ENCODE measurements at regions not wholly inside any gene's neighbourhood (a gene's known extent, or its start where the extent isn't known, plus 50 kb on each side); places are given as distances from the start of the nearest gene placed in this dataset.

DNA sequence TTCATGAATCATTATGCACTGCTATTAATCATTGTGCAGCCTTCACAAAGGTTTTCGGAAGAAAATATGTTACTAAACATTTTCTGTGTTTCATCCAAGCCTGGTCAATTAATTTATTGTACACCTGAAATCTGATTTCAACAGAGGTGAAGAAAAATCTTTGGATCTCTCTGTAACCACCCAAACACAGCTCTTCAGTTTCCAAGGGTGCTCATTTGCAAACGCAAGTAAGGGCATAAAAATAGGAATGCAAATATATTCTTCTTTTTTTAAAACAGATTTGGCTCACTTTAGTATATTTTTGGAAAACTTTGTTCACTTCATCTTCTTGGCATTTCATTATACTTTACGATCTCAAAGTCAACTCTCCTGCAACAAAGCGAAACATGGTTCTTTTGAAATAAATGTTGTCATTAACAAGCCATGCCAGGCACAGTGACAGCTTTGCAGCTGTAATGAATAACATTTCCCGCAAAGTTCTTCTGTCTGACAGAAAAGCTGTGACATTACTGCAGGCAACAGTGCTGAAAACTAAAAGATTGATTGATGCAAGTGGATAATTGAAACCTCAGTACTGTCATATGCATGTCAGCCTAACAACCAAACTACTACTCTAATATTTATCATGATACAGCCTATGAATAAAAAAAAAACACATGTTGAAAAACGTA lies 348.3 kb downstream of the FRK start:
- DNase-seq: no peak

DNA sequence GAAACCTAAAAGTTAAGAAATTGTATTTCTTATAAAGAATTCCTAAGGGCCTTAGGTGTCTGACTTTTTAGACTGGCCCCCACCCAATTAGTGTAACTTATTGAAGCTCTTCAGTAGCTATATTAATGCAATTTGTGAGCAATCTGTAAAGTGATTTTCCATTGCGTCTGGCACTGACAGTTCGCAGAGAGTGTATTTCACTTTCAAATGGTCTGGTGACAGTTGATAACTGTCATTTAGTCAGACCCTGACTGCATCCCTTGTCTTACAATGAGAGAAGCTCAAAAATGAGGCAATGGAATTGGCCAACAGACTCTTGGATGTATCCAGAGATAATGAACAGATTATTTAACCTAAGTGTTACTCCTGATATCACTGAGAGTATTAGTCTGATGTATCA lies 351.8 kb downstream of the FRK start:
- no peak for DNase-seq

DNA sequence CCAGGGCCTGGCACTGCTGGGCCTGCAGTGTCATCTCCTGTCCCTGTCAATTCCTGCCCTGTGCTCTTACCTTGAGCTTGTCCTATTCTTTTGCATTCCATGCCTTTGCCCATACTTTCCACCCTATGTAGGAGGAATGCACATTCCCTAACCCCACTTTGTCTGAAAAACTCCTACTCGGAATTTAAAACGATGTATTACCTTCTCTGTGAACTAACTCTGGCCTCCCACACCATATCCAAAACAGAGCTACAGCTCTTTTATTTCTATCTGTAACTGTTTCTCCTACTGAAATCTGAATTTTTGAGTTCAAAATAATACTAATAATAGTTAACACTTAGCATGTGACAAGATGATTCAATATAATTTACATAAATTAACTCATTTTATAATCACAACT lies 353.7 kb downstream of the FRK start:
- DNase-seq: no peak

DNA sequence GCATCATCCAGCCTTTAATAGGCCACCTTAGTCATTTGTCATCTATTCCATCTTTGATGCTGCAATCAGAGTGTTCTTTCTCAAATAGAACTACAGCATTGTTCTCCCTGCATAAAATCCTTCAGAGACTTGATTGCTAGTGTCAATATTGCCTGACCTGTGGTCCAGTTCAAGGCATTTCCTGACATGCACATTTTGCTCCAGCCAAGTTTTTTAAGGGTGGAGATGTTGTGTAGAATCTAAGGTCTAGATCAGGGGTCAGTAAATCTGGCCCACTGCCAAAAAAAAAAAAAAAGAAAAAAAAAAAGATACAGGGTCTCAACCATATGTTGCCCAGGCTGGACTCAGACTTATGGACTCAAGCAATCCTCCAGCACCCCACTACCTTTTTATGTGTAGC lies 354.4 kb downstream of the FRK start:
- no peak for DNase-seq

DNA sequence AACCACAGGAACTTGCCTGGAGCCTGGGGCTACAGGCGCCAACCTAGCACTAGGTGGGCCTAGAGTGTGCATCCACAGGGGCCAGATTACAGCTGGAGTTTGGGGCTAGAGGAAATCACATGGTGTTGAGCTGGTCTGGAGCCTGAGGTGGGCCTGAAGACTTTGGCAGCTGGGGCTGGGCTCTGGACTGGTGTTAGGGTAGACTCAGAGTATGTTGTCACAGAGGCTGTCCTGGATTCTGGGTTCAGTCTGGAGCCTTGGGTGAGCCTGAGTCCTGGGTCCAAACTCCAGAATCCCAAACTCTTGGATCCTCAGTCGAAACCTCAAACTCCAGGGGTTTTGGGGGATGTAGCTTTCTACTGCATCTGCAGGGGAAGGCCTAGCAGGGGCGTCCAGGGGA lies 356.7 kb downstream of the FRK start:
- DNase-seq: no peak

DNA sequence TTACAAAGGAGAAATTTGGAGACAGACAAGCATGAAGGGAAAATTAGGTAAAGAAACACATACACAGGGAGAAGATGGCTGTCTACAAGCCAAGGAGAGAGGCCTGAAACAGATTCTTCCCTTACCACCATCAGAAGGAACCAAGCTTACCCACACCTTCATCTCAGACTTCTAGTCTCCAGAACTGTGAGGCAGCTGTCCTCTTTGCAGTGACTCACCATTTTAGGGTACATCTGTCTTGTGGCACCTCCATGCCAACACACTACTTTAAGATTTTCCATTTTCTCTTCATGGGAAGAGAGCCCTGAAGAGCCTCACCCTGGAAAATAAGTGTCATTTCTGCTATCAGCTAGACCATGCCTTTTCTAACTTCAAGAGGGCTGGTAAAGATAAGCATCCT lies 369.3 kb downstream of the FRK start:
- DNase-seq: no peak

DNA sequence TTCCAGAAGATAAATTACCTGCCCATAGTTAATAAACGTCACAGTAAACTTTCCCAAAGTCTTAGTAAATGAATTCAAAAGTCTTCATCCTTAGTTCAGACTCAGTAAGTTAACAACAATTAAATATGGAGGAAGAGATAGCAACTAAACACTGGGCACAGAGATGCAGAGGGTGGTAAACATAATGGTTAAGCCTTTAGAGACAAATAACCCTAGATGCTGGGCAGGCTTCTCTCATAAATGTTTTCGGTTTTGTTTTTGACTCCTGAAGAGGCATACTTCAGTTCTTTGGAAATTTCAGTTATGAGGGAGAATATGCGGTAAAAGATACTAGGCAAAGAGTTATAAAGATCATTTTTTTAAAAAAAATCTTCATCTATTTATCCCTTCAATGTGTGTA lies 369.8 kb downstream of the FRK start:
- DNase-seq: no peak

DNA sequence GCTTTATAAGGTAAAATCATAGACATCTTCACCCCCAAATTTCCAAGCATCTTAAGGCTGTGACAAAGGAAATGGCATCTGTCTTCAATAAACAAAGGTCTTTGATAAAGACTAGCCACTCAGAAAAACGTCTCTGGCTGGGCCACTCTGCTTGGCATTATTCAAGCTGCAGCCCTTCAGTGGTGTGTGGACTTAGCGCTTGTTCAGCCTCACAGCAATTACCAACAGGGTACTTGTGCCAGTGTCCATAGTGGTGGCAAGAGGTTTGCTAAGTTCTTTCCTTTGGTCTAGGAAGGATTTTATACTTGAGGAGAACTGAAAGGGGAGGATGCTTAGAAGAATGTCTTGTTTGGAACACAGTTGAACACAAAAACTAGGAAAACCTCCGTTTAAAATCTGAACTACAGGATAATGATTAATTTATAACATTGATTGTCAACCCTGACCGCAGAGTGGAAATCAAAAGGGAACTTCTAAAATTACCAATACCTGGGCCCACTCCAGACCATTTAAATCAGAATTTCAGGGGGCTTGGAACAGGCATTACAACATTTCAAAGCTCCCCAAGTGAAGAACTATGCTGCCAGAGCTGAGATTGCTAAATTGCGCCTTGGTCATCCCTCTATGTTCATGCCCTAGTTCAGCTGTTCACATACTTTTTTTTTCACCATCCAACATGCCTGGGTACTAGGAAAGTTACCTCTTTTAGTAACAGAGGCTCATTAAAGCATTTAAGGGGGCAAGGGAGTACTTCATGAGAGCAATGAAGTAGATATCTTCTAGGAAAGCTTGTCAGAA lies 378.5 kb downstream of the FRK start:
- DNase-seq: no peak

DNA sequence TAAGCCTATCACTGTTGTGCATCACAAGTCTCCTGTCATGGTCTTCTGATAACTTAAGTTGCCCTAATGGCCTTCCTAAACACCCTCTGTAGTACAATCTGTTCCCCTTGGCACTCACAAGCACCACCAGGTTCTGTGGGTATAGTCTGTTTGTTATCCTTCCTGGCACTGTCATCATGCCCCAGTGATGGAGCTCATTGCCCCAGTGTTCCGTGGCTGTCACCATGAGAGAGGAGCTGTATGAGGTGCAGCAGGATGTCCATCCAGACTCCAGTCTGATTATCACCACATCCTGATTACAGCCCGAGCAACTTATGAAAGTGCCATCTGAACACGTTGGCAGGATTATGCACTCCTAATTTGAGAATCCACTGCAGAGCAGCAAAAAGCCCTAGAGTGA lies 380.1 kb downstream of the FRK start:
- DNase-seq: no peak

DNA sequence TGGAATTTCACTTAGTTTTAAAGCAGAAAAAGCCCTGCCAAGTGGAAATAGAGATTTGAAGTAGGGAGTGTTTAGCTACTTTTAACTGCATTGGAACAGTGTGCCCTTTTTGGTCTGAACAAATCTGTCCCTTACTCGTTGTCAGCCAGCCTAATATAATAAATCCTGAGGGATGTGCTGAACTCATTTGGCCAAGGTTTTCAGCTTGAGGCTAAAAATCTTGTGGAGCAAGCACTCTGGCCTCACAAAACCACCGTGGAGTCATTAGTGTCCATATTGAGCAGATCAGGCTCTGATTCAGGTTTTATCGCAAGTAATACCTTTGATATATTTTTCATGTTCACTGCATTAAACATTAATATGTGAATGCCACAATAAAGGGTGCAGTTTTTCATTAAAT lies 383.5 kb downstream of the FRK start:
- DNase-seq: no peak

DNA sequence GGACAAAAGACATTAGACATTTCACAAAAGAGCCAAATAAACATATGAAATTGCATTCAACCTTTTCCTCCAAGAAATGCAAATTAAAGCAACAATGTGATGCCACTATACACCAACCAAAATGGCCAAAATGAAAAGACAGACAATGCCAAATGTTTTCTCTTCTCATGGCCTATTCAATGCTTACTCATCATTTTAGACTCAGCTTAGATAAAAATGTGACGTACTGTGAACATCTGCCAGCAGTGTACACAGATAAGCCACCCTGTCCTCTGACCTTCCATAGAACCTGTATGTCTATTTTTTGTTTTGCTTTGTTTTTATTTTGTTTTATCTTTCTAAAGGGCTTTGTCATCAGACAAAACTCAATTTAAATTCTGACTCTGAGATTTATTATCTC lies 385.2 kb downstream of the FRK start:
- DNase-seq: no peak

DNA sequence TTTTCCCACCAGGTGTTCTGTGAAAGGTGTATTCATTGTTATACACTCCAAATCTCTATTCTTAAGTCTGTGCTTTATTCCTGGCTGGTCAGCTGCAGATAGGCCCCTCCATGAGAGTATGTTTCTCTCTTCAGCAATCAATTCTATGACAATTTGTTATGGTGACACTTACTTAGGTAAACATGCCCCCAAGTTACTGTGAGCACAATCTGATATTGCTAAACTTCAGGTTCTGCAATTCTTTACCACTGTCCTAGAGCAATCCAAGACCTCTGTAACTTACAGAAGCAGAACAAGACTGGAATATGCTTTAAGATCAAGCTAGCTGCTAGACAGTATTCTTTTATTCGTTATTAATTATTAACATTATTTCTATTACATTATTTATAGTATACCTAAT lies 391.9 kb downstream of the FRK start:
- no peak for DNase-seq

DNA sequence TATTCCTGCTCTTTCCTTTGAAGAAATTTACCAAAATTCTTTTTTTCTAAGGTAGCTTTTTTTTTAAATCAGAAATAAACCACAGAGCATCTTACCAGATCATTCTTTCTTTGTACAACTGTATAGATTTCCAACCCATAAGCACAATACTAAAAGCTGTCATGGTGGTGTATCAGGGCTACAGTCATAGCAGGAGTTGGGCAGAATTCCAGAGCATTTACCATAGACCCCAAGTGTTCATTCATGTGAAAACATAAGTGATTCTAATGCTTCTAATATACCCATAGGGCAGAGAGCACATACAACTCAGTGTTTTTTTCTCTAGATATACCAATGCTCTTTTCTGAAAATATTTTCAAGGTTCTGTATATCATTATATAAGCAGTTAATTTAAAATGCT lies 392.5 kb downstream of the FRK start:
- no peak for DNase-seq

DNA sequence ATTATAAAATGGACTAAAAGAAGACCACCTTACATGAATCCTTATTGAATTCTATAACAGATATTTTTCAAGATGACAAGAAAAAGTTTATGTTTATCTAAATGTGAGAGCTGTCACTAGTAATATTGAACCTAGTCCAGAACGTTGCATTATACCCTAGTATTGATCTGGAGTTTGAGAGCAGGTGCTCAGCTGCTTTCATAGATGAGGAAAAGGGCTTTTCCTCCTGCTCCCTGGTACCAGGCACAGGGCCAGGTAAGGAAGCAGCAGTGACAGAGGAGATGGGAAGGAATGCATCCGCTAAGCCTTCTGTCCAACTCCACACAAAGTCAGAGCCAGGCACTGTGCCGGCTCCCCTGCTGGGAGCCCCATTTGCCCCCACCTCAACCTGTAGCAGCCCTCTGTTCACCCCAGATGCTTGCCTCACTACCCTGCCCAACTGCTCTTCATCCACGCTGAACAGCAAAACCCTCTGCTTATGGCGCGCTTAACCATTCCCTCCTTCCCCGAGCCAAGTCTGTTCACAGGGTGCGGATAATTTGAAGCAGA lies 393.1 kb downstream of the FRK start:
- DNase-seq: peak; percentile 87

DNA sequence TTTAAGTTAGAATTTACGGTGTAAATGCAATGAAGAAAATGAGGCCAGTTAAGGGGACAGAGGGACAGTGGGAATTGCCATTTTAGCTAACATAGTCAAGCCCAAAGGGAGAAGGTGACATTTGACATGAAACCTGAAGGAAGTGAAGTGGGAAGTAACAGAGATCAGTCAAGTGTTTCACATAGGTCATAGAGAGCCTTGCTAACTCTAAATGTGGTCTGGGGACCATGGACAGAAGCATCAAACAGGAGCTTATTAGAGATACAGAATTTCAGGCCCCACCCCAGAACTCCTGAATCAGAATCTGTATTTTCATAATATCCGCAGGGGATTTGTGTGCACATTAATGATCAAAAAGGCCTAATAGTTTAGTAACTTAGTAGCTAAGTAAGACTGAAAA lies 393.7 kb downstream of the FRK start:
- no peak for DNase-seq

DNA sequence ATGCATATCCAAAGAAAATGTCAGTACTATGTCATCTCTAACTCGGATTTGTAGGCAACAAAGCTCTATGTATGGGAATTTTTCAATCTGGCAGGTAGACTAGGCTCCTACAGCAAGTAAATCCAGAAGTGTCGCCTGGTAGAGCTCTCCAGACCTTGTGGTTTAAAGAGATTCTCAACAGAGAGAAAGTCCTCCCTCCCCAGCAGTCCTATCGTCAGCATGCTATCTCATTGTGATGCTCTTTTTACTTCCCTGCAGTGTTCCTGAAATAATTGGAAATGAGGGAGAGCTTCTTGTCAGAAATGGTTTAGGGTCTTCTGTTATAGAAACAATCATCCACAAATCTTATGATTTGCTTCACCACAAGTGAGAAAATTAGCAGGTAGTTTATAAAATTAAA lies 395.4 kb downstream of the FRK start:
- DNase-seq: no peak

DNA sequence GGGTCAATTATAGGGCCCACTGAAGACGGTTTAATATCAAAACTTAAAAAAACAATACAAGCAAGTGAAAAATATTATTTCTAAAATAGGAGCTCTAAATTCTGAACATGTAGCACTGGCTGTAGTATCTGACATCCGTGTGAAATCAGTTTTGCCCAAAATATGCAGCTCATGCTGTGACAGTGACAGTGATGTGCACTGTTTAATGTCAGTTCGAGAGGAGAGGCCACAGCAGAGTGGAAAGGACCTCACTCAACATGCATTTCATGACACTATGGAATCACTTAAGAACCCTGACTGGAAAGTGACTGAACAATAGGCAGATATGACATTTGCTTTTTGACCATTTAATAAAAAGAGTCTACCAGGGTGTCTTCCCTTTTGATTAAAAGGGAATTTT lies 397.0 kb downstream of the FRK start:
- DNase-seq: no peak

DNA sequence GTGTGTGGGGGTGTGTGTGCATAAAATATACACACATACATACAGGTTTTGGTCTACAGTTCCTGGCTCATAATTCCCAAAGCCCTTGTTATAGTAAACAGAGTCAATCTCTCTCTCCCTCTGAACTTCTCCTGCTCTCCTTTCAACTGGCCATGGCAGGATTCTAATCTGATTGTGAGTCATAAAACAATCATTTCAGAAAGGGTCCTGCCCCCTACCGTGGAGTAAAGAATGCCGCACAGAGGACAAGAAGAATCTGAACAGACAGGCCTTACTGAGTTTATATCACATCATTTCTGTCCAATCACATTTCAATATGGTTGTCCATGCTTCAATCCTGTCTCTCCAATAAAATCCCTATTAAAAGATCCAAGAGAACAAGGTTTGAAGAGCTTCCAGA lies 416.9 kb downstream of the FRK start:
- DNase-seq: no peak

DNA sequence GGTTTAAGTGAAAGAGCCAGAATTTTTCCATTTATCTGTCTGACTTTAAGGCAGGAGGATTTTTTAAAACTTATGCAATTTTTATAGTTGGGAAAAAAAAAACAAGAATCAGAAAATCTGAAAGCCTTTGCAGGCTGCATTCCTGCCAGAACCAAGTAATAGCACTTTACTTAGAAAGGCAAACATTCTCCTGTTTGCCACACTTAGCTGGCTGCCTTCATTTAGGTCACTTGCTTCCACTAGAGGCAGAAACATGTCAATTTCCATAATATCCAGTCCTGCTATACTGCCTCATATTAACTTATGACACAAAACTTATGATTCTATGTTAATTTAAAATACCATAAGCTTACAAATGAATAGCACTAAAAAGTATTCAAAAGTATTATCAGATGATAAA lies 425.8 kb downstream of the FRK start:
- no peak for DNase-seq

DNA sequence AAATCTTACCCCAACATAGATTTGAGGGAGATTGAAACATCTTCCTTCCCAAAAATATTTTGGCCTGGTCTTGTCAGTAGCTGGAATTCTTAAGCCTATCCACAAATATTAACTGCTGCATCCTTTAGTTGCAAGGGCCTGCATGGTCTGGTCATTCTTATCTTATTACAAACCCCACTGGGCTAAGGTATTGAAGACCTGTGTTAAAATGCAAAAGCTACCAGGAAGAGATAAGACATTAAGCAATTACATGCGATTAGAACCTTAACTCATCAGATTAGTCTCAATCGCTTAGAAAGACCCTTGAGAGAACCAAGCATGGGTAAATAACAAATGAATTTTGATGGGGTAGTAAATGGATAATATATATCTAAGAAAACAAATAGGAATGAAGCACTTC lies 426.6 kb downstream of the FRK start:
- no peak for DNase-seq

DNA sequence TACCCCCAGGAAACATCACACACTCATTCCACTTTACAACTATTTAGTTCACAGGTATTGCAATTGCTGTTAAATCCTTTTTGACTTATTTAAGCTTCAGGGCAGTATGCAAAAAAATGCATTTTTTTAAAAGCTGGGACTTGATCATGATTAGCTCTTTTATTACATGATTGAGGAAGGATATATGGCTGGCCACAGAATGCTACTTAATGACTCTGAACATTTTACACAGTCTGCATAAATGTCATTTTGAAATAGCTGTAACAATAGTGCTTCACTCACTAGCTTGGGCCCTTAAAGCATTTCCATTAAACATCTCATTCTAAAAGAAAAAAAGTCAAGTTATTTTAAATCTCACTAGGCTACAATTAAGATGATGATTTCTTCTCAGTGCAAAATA lies 429.7 kb downstream of the FRK start:
- no peak for DNase-seq

DNA sequence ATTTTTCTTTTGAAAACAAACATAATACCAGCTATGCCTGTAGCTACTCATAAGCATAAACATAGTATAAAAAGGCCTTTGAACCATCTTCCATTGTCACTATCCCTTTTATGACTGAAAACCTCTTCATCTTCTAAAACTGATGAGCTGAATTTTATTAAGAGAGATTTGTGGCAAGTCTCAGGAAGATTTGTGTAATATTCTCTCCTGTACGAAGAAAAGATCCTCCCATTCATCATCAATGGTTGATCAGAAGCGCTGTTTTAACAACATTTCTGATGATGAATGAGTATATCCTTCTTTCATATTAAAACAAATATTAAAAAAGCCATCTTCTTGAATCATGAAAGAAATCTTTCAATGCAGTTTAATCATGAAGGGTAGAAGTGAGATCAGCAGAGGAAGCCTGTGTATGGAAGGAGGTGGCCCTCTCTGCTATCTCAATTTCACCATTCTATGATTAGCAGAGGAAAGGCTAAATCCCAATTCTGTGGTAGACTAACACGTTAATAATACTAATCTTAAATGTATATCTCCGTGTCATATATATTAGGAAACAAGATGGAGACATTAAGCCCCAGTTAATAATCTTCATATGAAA lies 430.2 kb downstream of the FRK start:
- no peak for DNase-seq

DNA sequence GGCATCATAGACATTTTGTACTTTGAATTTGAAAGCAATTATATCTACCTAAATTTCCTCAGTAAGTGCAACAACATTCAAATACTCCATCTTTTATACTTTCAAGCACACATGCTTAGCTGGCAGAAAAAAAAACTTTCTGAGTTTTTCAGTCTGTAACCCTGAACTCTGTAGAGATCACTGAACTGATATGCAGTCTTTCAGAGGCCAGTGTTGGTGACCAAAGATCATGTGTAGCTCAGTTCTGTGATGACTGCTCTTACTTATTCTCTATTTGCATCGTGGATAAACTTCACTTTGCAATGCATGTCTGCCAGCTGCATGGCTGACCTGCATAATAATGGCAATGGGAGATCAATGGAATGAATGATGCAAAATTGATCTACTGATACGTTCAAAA lies 431.3 kb downstream of the FRK start:
- no peak for DNase-seq

DNA sequence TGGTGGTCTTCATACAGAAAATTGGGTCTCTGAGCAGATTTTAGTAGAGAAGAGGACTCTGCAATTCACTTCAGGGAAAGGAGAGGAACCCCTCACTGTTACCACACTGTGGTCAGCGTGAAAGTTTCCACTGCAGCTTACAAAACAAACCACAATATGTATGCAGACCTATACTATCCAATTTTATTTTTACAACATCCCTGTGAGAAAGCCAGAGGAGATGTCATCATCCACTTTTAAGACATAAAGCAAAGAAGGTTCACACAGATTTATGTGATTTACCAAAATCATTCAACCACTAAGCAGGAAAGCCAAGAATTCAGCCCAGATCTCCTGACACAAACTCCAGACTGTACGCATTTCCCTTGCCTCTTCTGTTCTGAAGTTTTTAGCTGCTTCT lies 442.4 kb downstream of the FRK start:
- no peak for DNase-seq
